GM12891 (cell line): ENCODE measurements at regions not wholly inside any gene's neighbourhood (a gene's known extent, or its start where the extent isn't known, plus 50 kb on each side); places are given as distances from the start of the nearest gene placed in this dataset.

Experiments
- POLR2A ChIP-seq: IDR thresholded peaks from 2 replicates; pipeline ENCODE4 v1.6.1; 2011; ENCODE audit warnings: low read depth, low read length, control low read depth
- POLR2AphosphoS5 ChIP-seq: IDR thresholded peaks from 2 replicates; pipeline ENCODE4 v1.6.1; 2011; ENCODE audit warnings: low read depth, low read length, control low read depth
- TAF1 ChIP-seq: IDR thresholded peaks from 2 replicates; pipeline ENCODE4 v1.6.1; 2011; ENCODE audit warnings: low read depth, low read length, control low read depth

DNA sequence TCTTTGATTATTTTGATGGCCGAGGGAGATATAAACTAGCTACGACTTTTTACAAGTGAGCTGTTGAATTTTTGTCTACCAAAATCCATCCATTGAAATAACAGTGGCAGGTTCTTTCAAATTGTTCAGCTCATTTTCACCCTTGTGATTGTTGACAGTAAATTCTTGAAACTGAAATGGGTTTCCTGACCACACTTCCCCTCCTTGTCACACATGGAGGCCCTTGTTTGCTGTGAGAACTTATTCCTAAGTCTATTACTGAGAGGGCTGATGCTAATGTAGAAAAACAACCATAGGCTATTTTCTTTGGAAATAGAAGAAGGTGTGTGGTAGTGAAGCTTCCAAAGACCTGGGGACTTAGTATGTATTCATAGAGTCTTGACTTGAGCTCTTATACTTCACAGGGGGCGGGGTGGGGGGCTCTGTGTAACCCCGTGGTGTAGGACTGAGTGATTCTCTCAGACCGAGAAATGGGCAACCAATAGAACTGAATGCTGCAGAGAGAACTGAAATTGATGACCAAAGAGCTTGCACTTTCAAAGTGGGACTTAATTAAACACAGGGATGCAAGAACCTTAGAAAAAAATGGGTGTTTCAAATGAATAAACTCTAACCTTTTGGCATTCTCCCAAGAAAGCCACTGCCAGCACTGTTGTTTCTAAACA lies 718.9 kb downstream of the CCSER2 start:
- TF ChIP-seq POLR2A, result no peak
- no peak for TF ChIP-seq TAF1
- TF ChIP-seq POLR2AphosphoS5, result no peak
